GM12878 (cell line): ENCODE measurements at regions not wholly inside any gene's neighbourhood (a gene's known extent, or its start where the extent isn't known, plus 50 kb on each side); places are given as distances from the start of the nearest gene placed in this dataset.

ENCODE experiments used
- ATAC-seq: fragments of 200-7000 bp; cut with Tn5 transposase; 3 replicates; pipeline ENCODE4 v1.9.1; 2020; ENCODE audit warnings: mild to moderate bottlenecking, moderate library complexity
- BruUV-seq: library from RNA; stranded (reverse); fragments of 400-500 nt; replicated peaks from 2 replicates; lab custom pipeline; 2021; lab: Mats Ljungman, UMichigan
- CTCF ChIA-PET: fragments of 300-600 bp; sonication (Branson Sonifier 250); formaldehyde crosslinking; extraction: SDS; loops from one replicate; lab custom pipeline; 2021; ENCODE audit warnings: inconsistent platforms; lab: Yijun Ruan, JAX
- POLR2A ChIA-PET: fragments of 350-600 bp; formaldehyde crosslinking; extraction: SDS; loops from one replicate; lab custom pipeline; 2021; ENCODE audit warnings: inconsistent platforms; lab: Charles Lee
- RAD21 ChIA-PET: fragments of 300-600 bp; sonication (Branson Sonifier 250); formaldehyde crosslinking; loops from one replicate; lab custom pipeline; 2023; ENCODE audit warnings: antibody characterized with exemption; ENCODE audit not compliant: unreplicated experiment; lab: Charles Lee
- SMC1A ChIA-PET: fragments of 300-600 bp; sonication (Branson Sonifier 250); formaldehyde crosslinking; loops from one replicate; lab custom pipeline; 2023; ENCODE audit not compliant: unreplicated experiment, uncharacterized antibody; lab: Charles Lee
- DNase-seq: peaks from one replicate; pipeline ENCODE4 v3.0.0-alpha.2; 2011; ENCODE audit warnings: low read depth, low spot score
- FAIRE-seq: peaks from 3 replicates; lab custom pipeline; 2011; peaks lifted over from hg19 to GRCh38; lab: Jason Lieb, UNC
- H2AFZ ChIP-seq: 2 replicates; pipeline ENCODE4 v1.6.0; 2011; ENCODE audit warnings: low read depth, low read length, control low read depth; ENCODE audit not compliant: control insufficient read depth
- H3K27ac ChIP-seq: 2 replicates; pipeline ENCODE4 v1.5.1; 2011; ENCODE audit warnings: control low read depth; ENCODE audit not compliant: control insufficient read depth, insufficient read depth
- H3K27me3 ChIP-seq, 2 experiments: replicated peaks in 1 of 2; 2 replicates each; pipeline versions ENCODE4 v1.6.0 to v1.6.1; 2011; ENCODE audit warnings: low read length in 1 of 2; ENCODE audit not compliant: control insufficient read depth in 2 of 2, insufficient read depth in 2 of 2
- H3K36me3 ChIP-seq, 2 experiments: 2 replicates each; pipeline ENCODE4 v1.5.1; 2011; ENCODE audit warnings: low read length in 1 of 2; ENCODE audit not compliant: control insufficient read depth in 2 of 2, insufficient read depth in 2 of 2
- H3K4me1 ChIP-seq: 2 replicates; pipeline ENCODE4 v1.6.1; 2011; ENCODE audit warnings: mild to moderate bottlenecking, low read length, moderate library complexity, mixed read lengths; ENCODE audit not compliant: control insufficient read depth, insufficient read depth
- H3K4me2 ChIP-seq: 2 replicates; pipeline ENCODE4 v1.6.0; 2011; ENCODE audit warnings: control low read depth; ENCODE audit not compliant: control insufficient read depth, insufficient read depth
- H3K4me3 ChIP-seq: fragments of 200-600 bp; sonication (generic); 2 replicates; pipeline ENCODE4 v1.5.1; 2016
- H3K79me2 ChIP-seq: 2 replicates; pipeline ENCODE4 v1.6.0; 2011; ENCODE audit warnings: low read length; ENCODE audit not compliant: control insufficient read depth, insufficient read depth
- H3K9ac ChIP-seq: 2 replicates; pipeline ENCODE4 v1.8.0; 2011; ENCODE audit warnings: low read length, control low read depth, mixed read lengths; ENCODE audit not compliant: control insufficient read depth, insufficient read depth
- H3K9me3 ChIP-seq: replicated peaks from 3 replicates; pipeline ENCODE4 v1.5.1; 2011; ENCODE audit warnings: mild to moderate bottlenecking, low read length; ENCODE audit not compliant: control insufficient read depth, insufficient read depth
- H4K20me1 ChIP-seq: 2 replicates; pipeline ENCODE4 v1.6.0; 2011; ENCODE audit not compliant: control insufficient read depth, insufficient read depth
- BCL3 ChIP-seq: IDR thresholded peaks from 2 replicates; pipeline ENCODE4 v1.6.1; 2011; ENCODE audit warnings: borderline replicate concordance, low read depth, mild to moderate bottlenecking, moderate library complexity, low read length; ENCODE audit not compliant: insufficient read depth, poor library complexity, severe bottlenecking
- BMI1 ChIP-seq: fragments of 450-650 bp; IDR thresholded peaks from 2 replicates; pipeline ENCODE4 v1.6.1; 2016; ENCODE audit warnings: mild to moderate bottlenecking, moderate library complexity, borderline replicate concordance
- CBX5 ChIP-seq: sonication (generic); IDR thresholded peaks from 2 replicates; pipeline ENCODE4 v1.6.1; 2016; ENCODE audit warnings: low read depth, moderate library complexity, mild to moderate bottlenecking, inconsistent platforms
- CEBPZ ChIP-seq: fragments of 150-350 bp; IDR thresholded peaks from 2 replicates; pipeline ENCODE4 v1.6.1; 2016; ENCODE audit warnings: low read depth, low read length
- CREM ChIP-seq: IDR thresholded peaks from 2 replicates; pipeline ENCODE4 v1.6.1; 2014; ENCODE audit warnings: antibody characterized with exemption, low read depth
- E2F4 ChIP-seq: IDR thresholded peaks from 2 replicates; pipeline ENCODE4 v1.6.1; 2012; ENCODE audit warnings: low read depth, low read length, improper control_type of control experiment
- MTA2 ChIP-seq: fragments of 450-650 bp; IDR thresholded peaks from 2 replicates; pipeline ENCODE4 v1.6.1; 2016; ENCODE audit warnings: low read depth, mild to moderate bottlenecking, moderate library complexity
- NRF1 ChIP-seq: conservative IDR thresholded peaks from 2 replicates; pipeline ENCODE4 v1.6.1; 2011; ENCODE audit warnings: mild to moderate bottlenecking, low read depth, low read length, improper control_type of control experiment
- PAX8 ChIP-seq: fragments of 450-650 bp; IDR thresholded peaks from 2 replicates; pipeline ENCODE4 v1.6.1; 2017; ENCODE audit warnings: mild to moderate bottlenecking, moderate library complexity
- REST ChIP-seq: IDR thresholded peaks from 2 replicates; pipeline ENCODE4 v1.6.1; 2012; ENCODE audit warnings: mild to moderate bottlenecking, low read depth, low read length
- USF1 ChIP-seq: IDR thresholded peaks from 2 replicates; pipeline ENCODE4 v1.6.1; 2011; ENCODE audit warnings: borderline replicate concordance, low read depth, mild to moderate bottlenecking, moderate library complexity, mixed read lengths, low read length; ENCODE audit not compliant: insufficient read depth; ENCODE audit errors: extremely low read length
- YBX1 ChIP-seq: fragments of 450-650 bp; IDR thresholded peaks from 2 replicates; pipeline ENCODE4 v1.6.1; 2016; ENCODE audit warnings: antibody characterized with exemption
- ZNF217 ChIP-seq: fragments of 450-650 bp; IDR thresholded peaks from 2 replicates; pipeline ENCODE4 v1.6.1; 2017; ENCODE audit warnings: antibody characterized with exemption, mild to moderate bottlenecking
- WGBS: methylation state at CpG from one replicate; pipeline ENCODE4 v1.1.6; 2016; ENCODE audit warnings: low lambda C conversion rate; ENCODE audit not compliant: insufficient replicate concordance, insufficient coverage; ENCODE audit errors: missing lambda C conversion rate; 5-methylcytosine and 5-hydroxymethylcytosine counted together
- in situ Hi-C: fragments of 300-500 bp; cut with MboI; formaldehyde crosslinking; loops from 9 replicates; pipeline ENCODE4 v1.14.3; 2018; ENCODE audit warnings: mixed read lengths
- intact Hi-C: fragments of 100-400 bp; cut with micrococcal nuclease; formaldehyde crosslinking; loops from one replicate; pipeline ENCODE4 v1.14.2; 2022; ENCODE audit not compliant: unreplicated experiment

- BruUV-seq, result no TSS peak
- ATAC-seq, result no peak
- TF ChIP-seq REST (no peak), ZNF217 (no peak), MTA2 (no peak), NRF1 (no peak), CREM (no peak), USF1 (no peak), PAX8 (no peak), BCL3 (no peak), CBX5 (no peak), E2F4 (no peak), YBX1 (no peak), CEBPZ (no peak), BMI1 (no peak)
Observed at GRCh38 chr22:49027368-49027670, 800.4 kb downstream of the BRD1 start.

More at GRCh38 chr22:49027368-49027670, 800.4 kb downstream of the BRD1 start:
- intact Hi-C loops (no loop called here), in situ Hi-C loops (no loop called here)
- SMC1A ChIA-PET, result no interaction called here
- Histone ChIP-seq H3K9ac (no peak overlapping the region), H3K4me1 (no peaks in the 10 kb centered on the region), H3K9me3 (no peaks in the 10 kb centered on the region; the same call in 2 of the 3 replicates), H3K79me2 (no peaks in the 10 kb centered on the region), H3K4me2 (no peak overlapping the region), H3K27me3 (no peaks in the 10 kb centered on the region), H4K20me1 (no peaks in the 10 kb centered on the region), H3K4me3 (no peak overlapping the region), H3K36me3 (no peaks in the 10 kb centered on the region), H3K27ac (no peak overlapping the region), H2AFZ (no peak overlapping the region)
- FAIRE-seq (no peak), DNase-seq (no peak)
- CTCF ChIA-PET, result no interaction called here
- 19% methylated on average over 9 of the region's 9 CpGs for WGBS
- RAD21 ChIA-PET, result no interaction called here
- POLR2A ChIA-PET, result no interaction called here
